K562 (cell line): ENCODE measurements at regions not wholly inside any gene's neighbourhood (a gene's known extent, or its start where the extent isn't known, plus 50 kb on each side); places are given as distances from the start of the nearest gene placed in this dataset.

Experiments
- JUND ChIP-seq, 2 experiments: IDR thresholded peaks; 2 replicates in 1 of 2; 3 replicates in 1 of 2; pipeline ENCODE4 v1.6.1; 2011; ENCODE audit warnings: borderline replicate concordance in 2 of 2, low read depth in 2 of 2, low read length in 2 of 2, improper control_type of control experiment in 1 of 2, missing biosample characterization in 1 of 2, missing genetic modification characterization in 1 of 2, missing genetic modification reagents in 1 of 2
- POLR2A ChIP-seq: fragments of 450-650 bp; conservative IDR thresholded peaks from 2 replicates; pipeline ENCODE4 v1.6.1; 2016
- ZNF764 ChIP-seq: fragments of 250-450 bp; sonication (Bioruptor Pico); IDR thresholded peaks from 2 replicates; pipeline ENCODE4 v1.4.0; 2020; ENCODE audit warnings: low read depth, mild to moderate bottlenecking, moderate library complexity
- TF ChIP-seq, protein P1 (sequence below), 3 experiments: IDR thresholded peaks in 2 of 3; conservative IDR thresholded peaks in 1 of 3; 2 replicates each; pipeline ENCODE4 v1.5.1; 2011 to 2012; ENCODE audit warnings: low read length in 3 of 3, mild to moderate bottlenecking in 3 of 3, control low read depth in 2 of 3, improper control_type of control experiment in 1 of 3, inconsistent platforms in 1 of 3, low read depth in 1 of 3, mixed read lengths in 1 of 3, moderate library complexity in 1 of 3; ENCODE audit not compliant: insufficient read depth in 2 of 3
- TF ChIP-seq, protein P2 (sequence below), 3 experiments: fragments of 200-800 bp in 1 of 3; sonication (Bioruptor generic) in 1 of 3; sonication (generic) in 1 of 3; formaldehyde crosslinking in 1 of 3; IDR thresholded peaks; 2 replicates each; pipeline versions ENCODE4 v1.6.1 to v1.8.0; 2016 to 2022; ENCODE audit warnings: mild to moderate bottlenecking in 2 of 3, missing compliant biosample characterization in 2 of 3, missing genetic modification characterization in 2 of 3, missing genetic modification reagents in 1 of 3

DNA sequence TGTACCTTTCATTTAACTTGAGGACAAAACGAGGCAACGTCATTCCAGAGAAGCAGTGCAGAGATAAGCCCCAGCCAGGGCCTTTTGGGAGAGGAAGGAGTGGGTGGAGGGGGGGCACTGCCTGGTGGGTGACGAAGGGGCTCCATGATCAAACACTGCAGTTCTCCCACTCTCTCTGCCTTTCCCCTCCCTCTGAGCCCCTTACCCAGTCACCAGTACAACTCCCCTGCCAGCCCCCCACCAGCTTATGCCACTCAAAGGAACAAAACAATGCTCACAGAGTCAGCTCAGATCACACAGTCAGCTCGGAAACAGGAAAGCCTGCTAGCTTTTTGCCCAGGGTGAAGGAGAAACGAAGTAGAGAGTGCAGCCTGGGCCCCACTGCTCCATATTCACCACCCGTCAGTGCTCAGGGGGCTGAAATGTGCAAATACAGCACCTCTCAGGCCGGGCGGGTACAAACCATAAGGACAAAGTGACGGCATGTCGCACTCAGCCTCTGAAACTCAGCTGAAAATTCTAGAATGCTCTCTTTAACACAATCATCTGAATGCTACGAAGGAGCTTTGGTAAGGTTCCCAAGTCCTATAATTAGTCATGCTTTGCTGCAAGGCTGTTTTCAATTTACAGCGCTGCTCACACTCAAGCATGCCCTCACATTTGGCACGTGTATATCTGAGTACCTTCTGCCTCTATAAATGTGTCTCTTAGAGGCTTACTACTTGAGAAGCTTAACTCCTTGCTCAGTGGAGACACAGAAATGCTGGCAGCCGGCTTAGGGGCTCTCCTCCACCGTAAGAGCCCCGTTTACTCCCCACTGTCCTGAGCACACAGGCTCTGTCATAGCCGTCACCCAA, 65.8 kb upstream of the RAB4A start:
- TF ChIP-seq JUND (IDR thresholded peaks at IDR 0.05; ENCODE audit: borderline replicate concordance, low read depth, low read length) = no peak
- no peak for TF ChIP-seq JUND (tag; IDR thresholded peaks at IDR 0.05; ENCODE audit: borderline replicate concordance, low read depth, low read length)
- TF ChIP-seq POLR2A = no peak
- TF ChIP-seq, protein P1, sequence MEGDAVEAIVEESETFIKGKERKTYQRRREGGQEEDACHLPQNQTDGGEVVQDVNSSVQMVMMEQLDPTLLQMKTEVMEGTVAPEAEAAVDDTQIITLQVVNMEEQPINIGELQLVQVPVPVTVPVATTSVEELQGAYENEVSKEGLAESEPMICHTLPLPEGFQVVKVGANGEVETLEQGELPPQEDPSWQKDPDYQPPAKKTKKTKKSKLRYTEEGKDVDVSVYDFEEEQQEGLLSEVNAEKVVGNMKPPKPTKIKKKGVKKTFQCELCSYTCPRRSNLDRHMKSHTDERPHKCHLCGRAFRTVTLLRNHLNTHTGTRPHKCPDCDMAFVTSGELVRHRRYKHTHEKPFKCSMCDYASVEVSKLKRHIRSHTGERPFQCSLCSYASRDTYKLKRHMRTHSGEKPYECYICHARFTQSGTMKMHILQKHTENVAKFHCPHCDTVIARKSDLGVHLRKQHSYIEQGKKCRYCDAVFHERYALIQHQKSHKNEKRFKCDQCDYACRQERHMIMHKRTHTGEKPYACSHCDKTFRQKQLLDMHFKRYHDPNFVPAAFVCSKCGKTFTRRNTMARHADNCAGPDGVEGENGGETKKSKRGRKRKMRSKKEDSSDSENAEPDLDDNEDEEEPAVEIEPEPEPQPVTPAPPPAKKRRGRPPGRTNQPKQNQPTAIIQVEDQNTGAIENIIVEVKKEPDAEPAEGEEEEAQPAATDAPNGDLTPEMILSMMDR (IDR thresholded peaks at IDR 0.05 in 2 of 3, conservative IDR thresholded peaks at IDR 0.05 in 1 of 3; ENCODE audit: insufficient read depth in 2 of 3, low read depth in 1 of 3, low read length in 3 of 3) = no peak
- no peak for TF ChIP-seq ZNF764 (CRISPR knock-in tag)
- TF ChIP-seq, protein P2, sequence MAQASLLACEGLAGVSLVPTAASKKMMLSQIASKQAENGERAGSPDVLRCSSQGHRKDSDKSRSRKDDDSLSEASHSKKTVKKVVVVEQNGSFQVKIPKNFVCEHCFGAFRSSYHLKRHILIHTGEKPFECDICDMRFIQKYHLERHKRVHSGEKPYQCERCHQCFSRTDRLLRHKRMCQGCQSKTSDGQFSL (CRISPR knock-in tag; IDR thresholded peaks at IDR 0.05) = no peak
- TF ChIP-seq, protein P2 (tag; IDR thresholded peaks at IDR 0.05) = peak in 1 of 2 experiments; percentile 67; a peak in 1 of 4 replicates
